NCI-H748 (cell line): ENCODE measurements at regions not wholly inside any gene's neighbourhood (a gene's known extent, or its start where the extent isn't known, plus 50 kb on each side); places are given as distances from the start of the nearest gene placed in this dataset.
A peak's percentile ranks its signal among the peaks of the same experiment; 100 is the strongest.
"Not testable (repeated sequence)": the region's sequence is repeated elsewhere in the genome, so short reads cannot be mapped to it uniquely, and the experiment has no call there.

Experiments
- DNase-seq: peaks from one replicate; lab custom pipeline; 2025; ENCODE audit not compliant: unreplicated experiment; lab: John Stamatoyannopoulos, UW

GRCh38 chr2:147610496-147611040 lies 234.3 kb upstream of the ACVR2A start:
- DNase-seq = no peak

DNA sequence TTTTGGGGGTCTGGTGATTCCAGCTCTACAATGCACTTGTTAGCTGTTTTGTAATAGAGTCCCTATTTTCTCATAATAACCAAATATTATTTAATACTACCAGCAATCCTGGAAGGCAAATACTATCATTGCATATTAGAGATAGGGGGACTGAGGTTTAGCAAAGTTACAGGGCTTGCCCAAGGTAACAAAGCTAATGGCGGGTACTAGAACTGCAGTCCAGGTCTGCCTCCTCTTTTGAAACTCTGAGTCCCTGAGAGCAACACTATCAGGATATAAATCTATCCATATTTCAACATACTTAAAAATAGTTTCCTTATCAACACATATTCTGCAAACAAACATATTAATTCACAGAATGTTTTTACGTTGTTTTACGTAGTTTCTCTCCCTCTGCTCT lies 235.5 kb upstream of the ACVR2A start:
- DNase-seq = no peak

DNA sequence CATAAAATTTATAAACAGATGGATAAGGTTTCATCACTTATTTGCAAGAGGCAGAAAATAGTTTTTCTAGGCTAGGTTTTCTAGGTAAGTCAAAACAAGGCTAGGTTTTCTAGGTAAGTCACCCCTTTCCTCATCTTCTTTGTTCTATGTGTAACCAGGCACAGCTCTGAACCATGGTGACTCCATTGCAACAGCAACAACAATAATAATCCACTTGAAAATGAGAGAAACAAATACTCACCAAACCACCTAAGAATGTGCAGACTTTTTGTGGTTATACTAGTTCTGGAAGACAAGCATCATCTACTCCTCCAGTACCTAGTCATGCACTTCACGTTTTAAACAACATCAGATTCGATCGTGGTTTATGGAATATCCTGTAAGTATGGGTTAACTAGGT lies 237.4 kb upstream of the ACVR2A start:
- DNase-seq = no peak

- peak; percentile 63 for DNase-seq
Measured at GRCh38 chr2:147603876-147604275, 241.0 kb upstream of the ACVR2A start.

DNA sequence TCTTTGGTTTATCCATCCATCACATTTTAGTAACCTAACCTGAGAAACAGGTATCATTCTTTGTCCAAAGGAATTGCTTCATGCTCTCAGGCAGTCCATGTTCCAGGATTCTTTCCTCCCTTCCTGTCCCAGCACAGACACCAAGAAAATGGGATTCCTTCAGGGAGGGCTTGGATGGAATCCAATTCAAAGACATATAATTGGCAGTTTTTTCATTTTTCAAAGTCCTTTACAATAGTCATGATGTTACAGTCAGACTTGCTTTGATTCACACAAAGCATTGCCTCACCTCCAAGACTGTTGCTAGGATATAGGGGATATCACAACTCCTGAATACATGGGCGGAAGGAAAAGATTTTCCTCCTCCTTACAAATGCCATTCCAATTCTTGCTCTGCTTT lies 241.4 kb upstream of the ACVR2A start:
- DNase-seq = no peak

DNA sequence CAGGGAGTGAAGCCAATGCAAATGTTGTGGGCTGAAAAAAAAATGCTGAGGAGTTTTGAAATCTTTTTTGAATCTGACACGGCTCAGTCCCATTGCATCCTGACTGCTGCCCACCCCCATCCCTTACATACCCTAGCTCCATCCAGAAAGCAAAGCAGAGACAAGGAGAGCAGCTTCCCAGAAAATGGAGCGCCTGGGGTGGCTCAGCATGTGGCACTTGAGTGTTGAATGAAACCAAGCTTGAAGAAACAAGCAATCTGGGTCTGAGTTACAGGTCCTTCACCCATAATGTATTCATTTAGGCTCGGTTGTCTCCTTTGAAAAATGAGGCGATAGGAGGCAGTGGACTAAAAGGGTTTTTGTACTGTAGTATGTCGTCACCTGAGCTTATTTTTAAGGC lies 244.2 kb upstream of the ACVR2A start:
- DNase-seq = no peak

- no peak for DNase-seq
Measured at GRCh38 chr2:147600223-147600622, 244.6 kb upstream of the ACVR2A start.

GRCh38 chr2:147595200-147595599 lies 249.6 kb upstream of the ACVR2A start:
- no peak for DNase-seq

DNA sequence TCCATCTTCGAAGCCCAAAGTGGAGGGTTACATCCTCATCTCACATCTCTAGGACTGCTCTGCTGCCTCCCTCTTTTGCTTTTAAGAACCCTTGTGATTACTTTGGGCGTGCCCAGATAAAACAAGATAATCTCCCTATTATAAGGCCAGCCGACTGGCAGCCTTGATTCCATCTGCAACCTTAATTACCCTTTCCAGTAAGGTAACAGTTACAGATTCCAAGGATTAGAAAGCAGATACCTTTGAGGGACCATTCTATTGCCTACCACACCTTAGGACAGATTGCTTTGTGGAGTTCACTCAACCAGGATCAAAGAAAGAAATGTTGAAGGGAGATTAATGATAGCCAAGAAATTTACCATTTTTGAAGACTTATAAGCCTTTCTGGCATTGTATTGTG lies 250.8 kb upstream of the ACVR2A start:
- DNase-seq = peak; percentile 7

GRCh38 chr2:147592784-147593183 lies 252.0 kb upstream of the ACVR2A start:
- DNase-seq = not testable (repeated sequence)

DNA sequence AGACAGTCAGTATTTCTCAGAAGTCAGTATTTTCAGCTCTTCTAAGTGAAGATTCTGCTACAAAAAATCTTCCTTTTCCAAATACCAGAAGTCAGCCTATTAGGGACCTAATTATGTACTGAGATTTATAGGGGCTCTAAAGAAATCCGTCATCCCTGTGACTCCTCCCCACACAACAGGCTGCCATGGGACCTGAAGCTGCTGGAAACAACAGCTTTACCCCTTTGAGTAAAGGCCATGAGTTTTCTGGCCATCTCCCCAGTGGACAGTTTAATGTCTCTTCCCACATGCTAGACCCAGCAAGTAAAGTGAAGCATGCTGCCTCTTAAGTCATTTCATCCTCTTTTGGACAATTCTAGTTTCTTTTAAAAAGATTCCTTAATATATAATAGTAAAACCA lies 255.7 kb upstream of the ACVR2A start:
- no peak for DNase-seq

DNA sequence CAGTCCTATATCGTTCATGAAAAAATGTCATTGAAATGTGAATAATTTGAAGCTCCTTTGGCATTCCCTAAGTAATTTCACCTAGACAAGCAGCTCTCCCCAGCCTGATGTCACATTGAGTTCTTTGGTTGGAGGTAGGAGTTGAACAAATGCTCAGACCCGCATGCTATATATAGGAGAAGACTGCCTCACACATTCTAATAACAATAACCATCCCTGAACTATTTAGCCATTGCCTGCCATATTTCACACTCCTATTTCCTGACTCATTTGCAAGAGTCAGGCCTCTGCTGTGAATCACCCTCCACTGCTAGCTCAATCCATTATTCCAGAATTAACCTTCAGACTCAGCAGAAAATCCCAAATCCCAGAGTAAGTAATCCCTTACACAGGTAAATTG lies 256.6 kb upstream of the ACVR2A start:
- no peak for DNase-seq

- no peak for DNase-seq
Measured at GRCh38 chr2:147578529-147578928, 266.3 kb upstream of the ACVR2A start.

- no peak for DNase-seq
Measured at GRCh38 chr2:147577998-147578380, 266.8 kb upstream of the ACVR2A start.

GRCh38 chr2:147577323-147577997 lies 267.4 kb upstream of the ACVR2A start:
- DNase-seq = no peak

GRCh38 chr2:147575106-147575505 lies 269.7 kb upstream of the ACVR2A start:
- DNase-seq = no peak

DNA sequence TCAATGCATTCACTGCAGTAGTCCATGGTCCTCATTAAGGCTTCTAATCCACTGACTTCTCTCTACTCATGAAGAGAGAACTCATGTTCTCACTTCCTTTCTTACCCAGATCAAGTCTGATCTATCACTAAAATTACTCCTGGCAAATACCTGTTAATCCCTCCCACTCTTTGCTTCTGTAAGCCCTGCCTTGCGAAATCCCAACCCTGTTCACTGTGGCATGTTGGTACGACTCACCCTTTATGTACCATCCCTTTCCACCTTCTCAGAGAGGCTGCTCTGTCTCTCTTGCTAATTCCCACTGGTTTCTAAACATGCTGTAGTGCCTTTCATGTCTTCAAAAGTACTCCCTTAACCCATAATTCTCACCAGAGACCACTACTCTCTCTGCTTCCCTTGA lies 272.2 kb upstream of the ACVR2A start:
- no peak for DNase-seq

DNA sequence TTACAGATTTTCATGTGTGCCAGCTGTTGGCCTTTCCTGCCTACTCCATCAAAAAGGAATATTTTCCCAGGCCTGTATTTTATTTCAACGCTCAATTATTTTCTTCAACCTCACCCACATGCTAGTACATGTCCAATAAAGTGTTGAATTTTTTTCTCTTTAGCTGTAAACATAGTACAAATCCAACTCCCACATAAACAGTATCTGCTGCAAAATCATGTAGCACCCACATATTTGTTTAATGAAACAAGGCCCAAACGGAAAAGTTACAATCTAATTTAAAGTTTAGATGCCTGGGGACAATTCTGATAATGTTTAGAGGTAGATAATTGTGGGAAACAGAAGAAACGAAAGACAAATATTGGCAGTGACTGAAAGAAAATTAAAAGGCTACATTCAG lies 275.4 kb upstream of the ACVR2A start:
- no peak for DNase-seq

- no peak for DNase-seq
Measured at GRCh38 chr2:147568109-147568508, 276.7 kb upstream of the ACVR2A start.

DNA sequence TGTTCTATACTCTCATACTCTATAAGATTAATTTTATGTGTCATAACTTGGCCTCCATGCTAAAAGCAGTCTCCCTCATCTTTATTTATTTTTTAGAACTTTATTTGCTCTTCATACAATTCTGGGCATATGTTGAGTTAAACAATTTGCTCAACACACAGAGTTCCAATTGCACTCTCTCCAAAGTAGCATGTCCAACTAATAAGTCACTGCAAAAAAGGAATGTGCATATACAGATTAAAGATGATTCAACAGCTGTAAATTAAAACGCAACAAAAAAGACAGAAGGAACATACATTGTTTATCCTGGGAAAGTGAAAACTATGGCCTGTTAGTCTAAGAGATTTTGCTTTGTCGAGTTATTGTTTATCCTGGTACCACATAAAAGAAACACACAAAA lies 277.7 kb upstream of the ACVR2A start:
- no peak for DNase-seq

DNA sequence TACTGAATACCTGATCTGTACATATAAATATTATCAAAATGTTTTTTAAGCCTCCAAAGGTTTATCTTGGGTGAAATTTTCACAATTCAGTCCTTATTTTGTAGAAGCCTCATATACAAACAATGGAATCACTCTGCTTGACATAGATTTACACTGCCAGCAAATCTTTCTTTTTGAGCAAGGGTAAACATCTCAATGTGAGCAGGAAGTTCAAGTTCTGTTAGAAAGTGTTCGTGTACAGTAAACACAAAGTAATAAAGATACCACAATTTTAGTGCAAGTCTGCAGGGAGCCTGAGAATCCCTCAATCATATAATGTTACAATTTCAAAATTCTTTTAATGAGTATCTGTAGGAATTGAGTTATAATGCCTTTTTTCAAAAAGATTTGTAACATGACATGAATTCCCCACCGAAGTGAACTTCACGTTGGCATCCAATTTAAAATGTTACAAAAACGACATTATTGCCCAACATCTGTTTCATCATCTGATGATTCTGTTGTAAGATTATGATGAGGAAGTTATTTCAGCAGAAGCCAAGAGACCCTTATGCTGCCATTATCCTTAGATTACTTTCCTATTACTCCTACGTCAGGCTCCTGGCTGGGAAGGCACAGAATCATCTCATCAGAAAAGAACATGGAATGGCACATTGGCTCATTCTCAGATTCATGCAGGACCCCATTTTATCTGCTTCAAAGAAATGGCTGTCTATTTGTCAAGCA lies 283.9 kb upstream of the ACVR2A start:
- DNase-seq = no peak

GRCh38 chr2:147559070-147559725 lies 285.6 kb upstream of the ACVR2A start:
- no peak for DNase-seq
